Panc1 (cell line): ENCODE measurements at regions not wholly inside any gene's neighbourhood (a gene's known extent, or its start where the extent isn't known, plus 50 kb on each side); places are given as distances from the start of the nearest gene placed in this dataset.

Experiments used
- ATAC-seq: fragments of 200-7000 bp; cut with Tn5 transposase; 2 replicates; pipeline ENCODE4 v1.9.1; 2020; ENCODE audit warnings: mild to moderate bottlenecking, moderate library complexity
- BruUV-seq: library from RNA; stranded (reverse); fragments of 400-500 nt; replicated peaks from 2 replicates; lab custom pipeline; 2021; lab: Mats Ljungman, UMichigan
- CTCF ChIA-PET: fragments of 300-600 bp; sonication (Branson Sonifier 250); formaldehyde crosslinking; loops from one replicate; lab custom pipeline; 2022; ENCODE audit warnings: antibody characterized with exemption; lab: Charles Lee
- POLR2A ChIA-PET: fragments of 300-600 bp; sonication (Branson Sonifier 250); formaldehyde crosslinking; loops from one replicate; lab custom pipeline; 2022; ENCODE audit warnings: antibody characterized with exemption; lab: Charles Lee
- DNase-seq: peaks from one replicate; pipeline ENCODE4 v3.0.0-alpha.2; 2010; ENCODE audit warnings: low read depth, low spot score
- H3K27ac ChIP-seq: 2 replicates; pipeline ENCODE4 v1.5.1; 2011; ENCODE audit warnings: mild to moderate bottlenecking, low read length, inconsistent platforms
- H3K27me3 ChIP-seq: fragments of 200-500 bp; sonication (Bioruptor generic); 2 replicates; pipeline ENCODE4 v1.6.0; 2014; ENCODE audit warnings: low read length, inconsistent platforms; ENCODE audit not compliant: control insufficient read depth, insufficient read depth
- H3K36me3 ChIP-seq: fragments of 200-500 bp; sonication (Bioruptor generic); 2 replicates; pipeline ENCODE4 v1.5.1; 2014; ENCODE audit warnings: inconsistent platforms, mild to moderate bottlenecking, low read length, moderate library complexity; ENCODE audit not compliant: control insufficient read depth, insufficient read depth
- H3K4me1 ChIP-seq: 2 replicates; pipeline ENCODE4 v1.5.1; 2011; ENCODE audit warnings: inconsistent platforms, mild to moderate bottlenecking, low read length, moderate library complexity; ENCODE audit not compliant: control insufficient read depth, insufficient read depth
- H3K4me3 ChIP-seq, 2 experiments: 2 replicates each; pipeline ENCODE4 v1.5.1; 2011 to 2012; ENCODE audit warnings: low read depth in 2 of 2, low read length in 2 of 2, mild to moderate bottlenecking in 2 of 2, inconsistent platforms in 1 of 2, moderate library complexity in 1 of 2
- H3K9me3 ChIP-seq: fragments of 200-500 bp; sonication (Bioruptor generic); 2 replicates; pipeline ENCODE4 v1.5.1; 2014; ENCODE audit warnings: low read depth, mild to moderate bottlenecking, inconsistent platforms, low read length, moderate library complexity; ENCODE audit not compliant: control insufficient read depth, insufficient read depth
- POLR2AphosphoS5 ChIP-seq: IDR thresholded peaks from 2 replicates; pipeline ENCODE4 v1.6.1; 2012; ENCODE audit warnings: mild to moderate bottlenecking, low read depth, low read length, moderate library complexity
- REST ChIP-seq, 2 experiments: IDR thresholded peaks; 2 replicates each; pipeline ENCODE4 v1.6.1; 2011 to 2012; ENCODE audit warnings: low read depth in 2 of 2, control low read depth in 1 of 2, low read length in 1 of 2, mild to moderate bottlenecking in 1 of 2, moderate library complexity in 1 of 2; ENCODE audit not compliant: insufficient read depth in 1 of 2
- SIN3A ChIP-seq: IDR thresholded peaks from 2 replicates; pipeline ENCODE4 v1.6.1; 2012; ENCODE audit warnings: low read depth, mild to moderate bottlenecking, low read length, moderate library complexity, borderline replicate concordance; ENCODE audit not compliant: insufficient read depth
- TCF7L2 ChIP-seq: IDR thresholded peaks from 2 replicates; pipeline ENCODE4 v1.6.1; 2011; ENCODE audit warnings: mild to moderate bottlenecking, low read depth, low read length, inconsistent platforms
- in situ Hi-C: cut with HindIII; loops from 2 replicates; pipeline ENCODE4 v1.10.0; 2016; ENCODE audit warnings: low sequenced_read_pairs, low pct_unique_long_range_greater_than_20kb
- intact Hi-C: fragments of 100-400 bp; cut with micrococcal nuclease; formaldehyde crosslinking; loops from one replicate; pipeline ENCODE4 v1.10.0; 2022; ENCODE audit not compliant: unreplicated experiment
- TF ChIP-seq, protein P1 (sequence below): fragments of 450-650 bp; IDR thresholded peaks from 2 replicates; pipeline ENCODE4 v1.5.1; 2017; ENCODE audit warnings: mild to moderate bottlenecking

- intact Hi-C loops = no loop called here
- no peak for DNase-seq
- Histone ChIP-seq H3K27me3 (no peaks in the 10 kb centered on the region), H3K27ac (no peak overlapping the region), H3K4me1 (no peaks in the 10 kb centered on the region), H3K4me3 (no peak overlapping the region), H3K36me3 (no peaks in the 10 kb centered on the region), H3K9me3 (no peaks in the 10 kb centered on the region)
- no peak for ATAC-seq
- ChIA-PET CTCF (no interaction called here), POLR2A (no interaction called here)
- in situ Hi-C loops = no loop called here
- TF ChIP-seq SIN3A = no peak
- TF ChIP-seq REST (IDR thresholded peaks at IDR 0.05; ENCODE audit: insufficient read depth in 1 of 2, low read depth in 2 of 2, low read length in 1 of 2) = no peak
- no peak for TF ChIP-seq TCF7L2
- TF ChIP-seq, protein P1, sequence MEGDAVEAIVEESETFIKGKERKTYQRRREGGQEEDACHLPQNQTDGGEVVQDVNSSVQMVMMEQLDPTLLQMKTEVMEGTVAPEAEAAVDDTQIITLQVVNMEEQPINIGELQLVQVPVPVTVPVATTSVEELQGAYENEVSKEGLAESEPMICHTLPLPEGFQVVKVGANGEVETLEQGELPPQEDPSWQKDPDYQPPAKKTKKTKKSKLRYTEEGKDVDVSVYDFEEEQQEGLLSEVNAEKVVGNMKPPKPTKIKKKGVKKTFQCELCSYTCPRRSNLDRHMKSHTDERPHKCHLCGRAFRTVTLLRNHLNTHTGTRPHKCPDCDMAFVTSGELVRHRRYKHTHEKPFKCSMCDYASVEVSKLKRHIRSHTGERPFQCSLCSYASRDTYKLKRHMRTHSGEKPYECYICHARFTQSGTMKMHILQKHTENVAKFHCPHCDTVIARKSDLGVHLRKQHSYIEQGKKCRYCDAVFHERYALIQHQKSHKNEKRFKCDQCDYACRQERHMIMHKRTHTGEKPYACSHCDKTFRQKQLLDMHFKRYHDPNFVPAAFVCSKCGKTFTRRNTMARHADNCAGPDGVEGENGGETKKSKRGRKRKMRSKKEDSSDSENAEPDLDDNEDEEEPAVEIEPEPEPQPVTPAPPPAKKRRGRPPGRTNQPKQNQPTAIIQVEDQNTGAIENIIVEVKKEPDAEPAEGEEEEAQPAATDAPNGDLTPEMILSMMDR = no peak
- TF ChIP-seq POLR2AphosphoS5 = no peak
- BruUV-seq = no TSS peak
These were observed 340.0 kb upstream of the NRP1 start for GRCh38 chr10:33674491-33674890.

DNA sequence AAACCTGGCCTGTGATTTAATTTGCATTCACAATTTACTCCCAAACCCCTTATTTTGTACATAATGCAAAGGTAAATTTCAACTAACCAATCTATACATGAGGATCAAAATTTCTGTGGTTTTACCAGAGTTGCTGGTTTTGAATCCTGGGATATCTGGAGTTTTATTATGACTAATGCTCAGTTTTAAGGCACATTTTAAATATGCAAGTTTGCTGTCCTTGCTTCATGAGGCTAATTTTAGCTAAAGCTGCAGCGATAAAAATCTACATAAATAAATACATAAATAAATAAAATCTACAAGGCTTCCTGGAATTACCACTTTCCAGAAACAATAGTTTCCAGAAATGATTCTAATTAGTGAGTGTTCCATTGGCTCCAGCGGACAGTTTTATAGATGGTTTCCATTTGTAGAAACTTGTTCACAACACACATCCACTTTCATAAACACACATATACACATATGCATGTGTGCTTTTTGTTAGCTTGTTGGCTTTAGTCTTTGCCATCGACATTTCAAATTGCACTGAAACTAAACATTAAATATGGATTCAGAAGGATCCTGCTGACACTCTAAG is 339.5 kb upstream of the NRP1 start:
- no peak for TF ChIP-seq POLR2AphosphoS5
- TF ChIP-seq, protein P1 = no peak
- TF ChIP-seq REST (IDR thresholded peaks at IDR 0.05; ENCODE audit: insufficient read depth in 1 of 2, low read depth in 2 of 2, low read length in 1 of 2) = no peak
- TF ChIP-seq TCF7L2 = no peak
- no peak for TF ChIP-seq SIN3A
- no peak overlapping the region for H3K27ac ChIP-seq
- DNase-seq (no peak), ATAC-seq (no peak)
- BruUV-seq = no TSS peak
- H3K9me3 ChIP-seq = no peaks in the 10 kb centered on the region
- no peaks in the 10 kb centered on the region for H3K4me1 ChIP-seq
- ChIA-PET CTCF (no interaction called here), POLR2A (no interaction called here)
- no peaks in the 10 kb centered on the region for H3K27me3 ChIP-seq
- H3K36me3 ChIP-seq = no peaks in the 10 kb centered on the region
- H3K4me3 ChIP-seq = no peak overlapping the region
- in situ Hi-C loops = no loop called here
- intact Hi-C loops = no loop called here
